ENCODE measurements at regions not wholly inside any gene's neighbourhood (a gene's known extent, or its start where the extent isn't known, plus 50 kb on each side); places are given as distances from the start of the nearest gene placed in this dataset.

DNA sequence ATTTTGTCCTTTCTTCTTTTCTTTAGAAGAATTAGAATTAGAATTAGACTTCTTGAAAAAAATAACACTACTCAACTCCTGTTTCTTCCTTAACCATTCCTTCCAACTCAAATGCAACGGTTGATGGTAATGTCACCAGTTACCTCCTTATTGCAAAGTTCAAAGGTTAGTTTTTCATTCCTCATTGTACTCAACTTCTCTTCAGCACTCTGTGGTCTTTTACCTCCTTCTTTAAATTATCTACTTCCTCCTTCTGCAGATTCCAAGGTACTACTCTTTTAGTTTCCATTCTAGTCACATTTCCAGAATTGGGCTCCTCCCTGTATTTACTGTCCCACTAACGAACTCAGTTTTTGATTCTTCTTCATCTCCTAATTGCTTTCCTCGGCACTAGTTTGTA lies 700.7 kb downstream of the SATB2 start:
- no peaks in the 10 kb centered on the region for H3K27me3 Mint-ChIP-seq (ENCODE audit: low read depth, unreplicated experiment)
- DNase-seq (ENCODE audit: low read depth) (no peak), FAIRE-seq (no peak)
- no peaks in the 10 kb centered on the region for H3K4me1 ChIP-seq (ENCODE audit: insufficient read depth, low read length)
- H3K36me3 ChIP-seq (ENCODE audit: insufficient read depth, low read length) = no peaks in the 10 kb centered on the region
- TF ChIP-seq CTCF (IDR thresholded peaks at IDR 0.05; ENCODE audit: insufficient read depth, low read depth, low read length) (no peak), EZH2 (IDR thresholded peaks at IDR 0.05; ENCODE audit: insufficient read depth, low read length) (no peak)
- H3K9me3 ChIP-seq (ENCODE audit: insufficient read depth, low read depth, low read length) = no peaks in the 10 kb centered on the region
- no peak overlapping the region for H3K4me3 ChIP-seq (ENCODE audit: insufficient read depth, low read depth, low read length)
- no peak overlapping the region for H3K4me2 ChIP-seq (ENCODE audit: low read length)
- H2AFZ ChIP-seq (ENCODE audit: low read depth, low read length) = no peak overlapping the region
- no peaks in the 10 kb centered on the region for H3K4me1 Mint-ChIP-seq (ENCODE audit: low read depth, unreplicated experiment)
- H4K20me1 ChIP-seq (ENCODE audit: insufficient read depth, low read length) = no peaks in the 10 kb centered on the region
- no peaks in the 10 kb centered on the region for H3K27me3 ChIP-seq (ENCODE audit: insufficient read depth, low read length)
- no peak overlapping the region for H3K27ac ChIP-seq (ENCODE audit: low read depth, low read length)
- H3K9me3 Mint-ChIP-seq (ENCODE audit: unreplicated experiment) = no peaks in the 10 kb centered on the region
- H3K27ac Mint-ChIP-seq (ENCODE audit: unreplicated experiment) = no peak overlapping the region
- H3K9ac ChIP-seq (ENCODE audit: low read length) = no peak overlapping the region
- H3K4me3 Mint-ChIP-seq (ENCODE audit: unreplicated experiment) = no peak overlapping the region
- H3K36me3 Mint-ChIP-seq (ENCODE audit: low read depth, unreplicated experiment) = no peaks in the 10 kb centered on the region
- no peaks in the 10 kb centered on the region for H3K79me2 ChIP-seq (ENCODE audit: insufficient read depth, low read length)

DNA sequence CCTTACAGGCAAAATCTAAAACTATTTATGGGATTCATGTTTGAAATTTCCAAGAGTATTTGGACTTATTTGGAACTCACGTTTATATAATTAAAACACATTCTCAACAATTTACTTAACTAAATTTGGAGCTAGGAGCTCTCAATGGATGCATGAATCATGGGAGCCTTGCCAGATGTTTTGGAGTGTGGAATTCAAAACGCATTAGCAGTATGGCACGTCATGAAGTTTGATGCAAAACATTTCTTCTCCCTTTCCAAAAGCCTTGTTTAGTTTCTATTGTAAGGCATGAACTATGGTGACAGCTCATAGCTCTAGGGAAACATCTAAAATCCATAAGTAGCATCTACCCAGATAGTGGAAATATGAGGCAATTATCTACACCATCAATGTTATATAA lies 701.6 kb downstream of the SATB2 start:
- DNase-seq (ENCODE audit: low read depth) (peak; percentile 35), FAIRE-seq (no peak)
- H3K27ac Mint-ChIP-seq (ENCODE audit: unreplicated experiment) = no peak overlapping the region
- Histone ChIP-seq H3K9me3 (ENCODE audit: insufficient read depth, low read depth, low read length) (no peaks in the 10 kb centered on the region), H3K79me2 (ENCODE audit: insufficient read depth, low read length) (no peaks in the 10 kb centered on the region), H4K20me1 (ENCODE audit: insufficient read depth, low read length) (no peaks in the 10 kb centered on the region), H3K4me3 (ENCODE audit: insufficient read depth, low read depth, low read length) (no peak overlapping the region), H3K4me1 (ENCODE audit: insufficient read depth, low read length) (no peaks in the 10 kb centered on the region), H2AFZ (ENCODE audit: low read depth, low read length) (no peak overlapping the region), H3K4me2 (ENCODE audit: low read length) (no peak overlapping the region), H3K36me3 (ENCODE audit: insufficient read depth, low read length) (no peaks in the 10 kb centered on the region), H3K27ac (ENCODE audit: low read depth, low read length) (no peak overlapping the region), H3K9ac (ENCODE audit: low read length) (no peak overlapping the region), H3K27me3 (ENCODE audit: insufficient read depth, low read length) (no peaks in the 10 kb centered on the region)
- H3K36me3 Mint-ChIP-seq (ENCODE audit: low read depth, unreplicated experiment) = no peaks in the 10 kb centered on the region
- no peaks in the 10 kb centered on the region for H3K4me1 Mint-ChIP-seq (ENCODE audit: low read depth, unreplicated experiment)
- no peaks in the 10 kb centered on the region for H3K27me3 Mint-ChIP-seq (ENCODE audit: low read depth, unreplicated experiment)
- no peak overlapping the region for H3K4me3 Mint-ChIP-seq (ENCODE audit: unreplicated experiment)
- TF ChIP-seq CTCF (IDR thresholded peaks at IDR 0.05; ENCODE audit: insufficient read depth, low read depth, low read length) (no peak), EZH2 (IDR thresholded peaks at IDR 0.05; ENCODE audit: insufficient read depth, low read length) (no peak)
- no peaks in the 10 kb centered on the region for H3K9me3 Mint-ChIP-seq (ENCODE audit: unreplicated experiment)

GRCh38 chr2:198753101-198753500 lies 704.6 kb downstream of the SATB2 start:
- DNase-seq (ENCODE audit: low read depth) (no peak), FAIRE-seq (no peak)
- no peak overlapping the region for H3K4me3 ChIP-seq (ENCODE audit: insufficient read depth, low read depth, low read length)
- no peaks in the 10 kb centered on the region for H3K9me3 Mint-ChIP-seq (ENCODE audit: unreplicated experiment)
- TF ChIP-seq CTCF (IDR thresholded peaks at IDR 0.05; ENCODE audit: insufficient read depth, low read depth, low read length) (no peak), EZH2 (IDR thresholded peaks at IDR 0.05; ENCODE audit: insufficient read depth, low read length) (no peak)
- no peaks in the 10 kb centered on the region for H3K36me3 Mint-ChIP-seq (ENCODE audit: low read depth, unreplicated experiment)
- no peaks in the 10 kb centered on the region for H3K27me3 ChIP-seq (ENCODE audit: insufficient read depth, low read length)
- no peak overlapping the region for H3K9ac ChIP-seq (ENCODE audit: low read length)
- H3K36me3 ChIP-seq (ENCODE audit: insufficient read depth, low read length) = no peaks in the 10 kb centered on the region
- H3K27me3 Mint-ChIP-seq (ENCODE audit: low read depth, unreplicated experiment) = no peaks in the 10 kb centered on the region
- H3K4me1 ChIP-seq (ENCODE audit: insufficient read depth, low read length) = no peaks in the 10 kb centered on the region
- no peak overlapping the region for H3K27ac ChIP-seq (ENCODE audit: low read depth, low read length)
- H3K9me3 ChIP-seq (ENCODE audit: insufficient read depth, low read depth, low read length) = no peaks in the 10 kb centered on the region
- no peaks in the 10 kb centered on the region for H3K79me2 ChIP-seq (ENCODE audit: insufficient read depth, low read length)
- no peaks in the 10 kb centered on the region for H4K20me1 ChIP-seq (ENCODE audit: insufficient read depth, low read length)
- H3K27ac Mint-ChIP-seq (ENCODE audit: unreplicated experiment) = no peak overlapping the region
- H3K4me3 Mint-ChIP-seq (ENCODE audit: unreplicated experiment) = no peak overlapping the region
- no peak overlapping the region for H3K4me2 ChIP-seq (ENCODE audit: low read length)
- H3K4me1 Mint-ChIP-seq (ENCODE audit: low read depth, unreplicated experiment) = no peaks in the 10 kb centered on the region
- H2AFZ ChIP-seq (ENCODE audit: low read depth, low read length) = no peak overlapping the region
